EH (cell line): ENCODE measurements at regions not wholly inside any gene's neighbourhood (a gene's known extent, or its start where the extent isn't known, plus 50 kb on each side); places are given as distances from the start of the nearest gene placed in this dataset.

Experiments used
- DNase-seq: peaks from one replicate; pipeline ENCODE4 v3.0.0-alpha.2; 2015; ENCODE audit warnings: low read depth

GRCh38 chr7:142371586-142372377, 113.9 kb upstream of the PRSS58 start:
- DNase-seq = no peak

- no peak for DNase-seq
Measured at GRCh38 chr7:142365410-142365842, 107.6 kb upstream of the PRSS58 start.

GRCh38 chr7:142364551-142364950, 106.7 kb upstream of the PRSS58 start:
- no peak for DNase-seq

- no peak for DNase-seq
Measured at GRCh38 chr7:142362349-142362748, 104.5 kb upstream of the PRSS58 start.

- peak; percentile 6 for DNase-seq
Measured at GRCh38 chr7:142359694-142360279, 101.9 kb upstream of the PRSS58 start.

GRCh38 chr7:142357953-142358520, 100.2 kb upstream of the PRSS58 start:
- peak; percentile 79 for DNase-seq

GRCh38 chr7:142356166-142356565, 98.3 kb upstream of the PRSS58 start:
- no peak for DNase-seq

- peak; percentile 60 for DNase-seq
Measured at GRCh38 chr7:142355328-142355727, 97.5 kb upstream of the PRSS58 start.

GRCh38 chr7:142353147-142354060, 95.5 kb upstream of the PRSS58 start:
- DNase-seq = no peak

GRCh38 chr7:142352543-142352942, 94.7 kb upstream of the PRSS58 start:
- DNase-seq = no peak

- no peak for DNase-seq
Measured at GRCh38 chr7:142351145-142351544, 93.3 kb upstream of the PRSS58 start.

- DNase-seq = no peak
Measured at GRCh38 chr7:142349670-142350405, 92.0 kb upstream of the PRSS58 start.

- no peak for DNase-seq
Measured at GRCh38 chr7:142348921-142349405, 91.1 kb upstream of the PRSS58 start.

GRCh38 chr7:142348100-142348499, 90.2 kb upstream of the PRSS58 start:
- DNase-seq = no peak

GRCh38 chr7:142347091-142347490, 89.2 kb upstream of the PRSS58 start:
- no peak for DNase-seq

- DNase-seq = no peak
Measured at GRCh38 chr7:142345811-142346210, 88.0 kb upstream of the PRSS58 start.

- DNase-seq = peak; percentile 26
Measured at GRCh38 chr7:142338633-142339501, 81.0 kb upstream of the PRSS58 start.

GRCh38 chr7:142337054-142338001, 79.5 kb upstream of the PRSS58 start:
- DNase-seq = no peak

- DNase-seq = no peak
Measured at GRCh38 chr7:142334806-142335205, 76.9 kb upstream of the PRSS58 start.
